Choroid plexus epithelial cell (primary cell): ENCODE measurements at regions not wholly inside any gene's neighbourhood (a gene's known extent, or its start where the extent isn't known, plus 50 kb on each side); places are given as distances from the start of the nearest gene placed in this dataset.

ENCODE experiments used
- DNase-seq: peaks from one replicate; pipeline ENCODE4 v3.0.0-alpha.2; 2010; ENCODE audit warnings: low read depth
- H3K4me3 ChIP-seq: 2 replicates; pipeline ENCODE4 v1.5.1; 2011; ENCODE audit warnings: low read depth, mild to moderate bottlenecking, control low read depth, low read length, moderate library complexity
- CTCF ChIP-seq: conservative IDR thresholded peaks from 2 replicates; pipeline ENCODE4 v1.5.1; 2011; ENCODE audit warnings: low read depth, mild to moderate bottlenecking, control low read depth, inconsistent platforms, low read length, moderate library complexity

GRCh38 chr11:26087120-26087935, 244.6 kb upstream of the ANO3 start:
- DNase-seq, result no peak
- H3K4me3 ChIP-seq, result no peak overlapping the region
- TF ChIP-seq CTCF, result no peak

- no peak for TF ChIP-seq CTCF
- no peak overlapping the region for H3K4me3 ChIP-seq
- DNase-seq, result no peak
Measured at GRCh38 chr11:26088391-26088790, 243.5 kb upstream of the ANO3 start.

GRCh38 chr11:26090651-26091050, 241.3 kb upstream of the ANO3 start:
- no peak for TF ChIP-seq CTCF
- no peak overlapping the region for H3K4me3 ChIP-seq
- DNase-seq, result no peak

GRCh38 chr11:26093206-26093605, 238.7 kb upstream of the ANO3 start:
- no peak overlapping the region for H3K4me3 ChIP-seq
- DNase-seq, result no peak
- no peak for TF ChIP-seq CTCF

GRCh38 chr11:26095340-26095739, 236.6 kb upstream of the ANO3 start:
- no peak for TF ChIP-seq CTCF
- DNase-seq, result no peak

GRCh38 chr11:26096451-26096850, 235.5 kb upstream of the ANO3 start:
- H3K4me3 ChIP-seq, result no peak overlapping the region
- DNase-seq, result peak; percentile 50
- TF ChIP-seq CTCF, result no peak

More at GRCh38 chr11:26095340-26095739, 236.6 kb upstream of the ANO3 start:
- H3K4me3 ChIP-seq, result no peak overlapping the region

- no peak overlapping the region for H3K4me3 ChIP-seq
- no peak for TF ChIP-seq CTCF
- DNase-seq, result no peak
Measured at GRCh38 chr11:26102325-26102724, 229.6 kb upstream of the ANO3 start.
